ENCODE measurements at regions not wholly inside any gene's neighbourhood (a gene's known extent, or its start where the extent isn't known, plus 50 kb on each side); places are given as distances from the start of the nearest gene placed in this dataset.

GRCh38 chr1:83673312-83673711 is 325.6 kb downstream of the TTLL7 start:
- no peak for DNase-seq (ENCODE audit: low read depth)

- no peak for DNase-seq (ENCODE audit: low read depth)
These were observed 327.3 kb downstream of the TTLL7 start for GRCh38 chr1:83671586-83671985.

- DNase-seq (ENCODE audit: low read depth): no peak
These were observed 327.9 kb downstream of the TTLL7 start for GRCh38 chr1:83670909-83671565.

- DNase-seq (ENCODE audit: low read depth): no peak
These were observed 357.0 kb downstream of the TTLL7 start for GRCh38 chr1:83641796-83642443.

- DNase-seq (ENCODE audit: low read depth): no peak
These were observed 357.7 kb downstream of the TTLL7 start for GRCh38 chr1:83641206-83641658.

- no peak for DNase-seq (ENCODE audit: low read depth)
These were observed 359.1 kb downstream of the TTLL7 start for GRCh38 chr1:83639785-83640184.

GRCh38 chr1:83637586-83637985 is 361.3 kb downstream of the TTLL7 start:
- no peak for DNase-seq (ENCODE audit: low read depth)

- DNase-seq (ENCODE audit: low read depth): no peak
These were observed 361.9 kb downstream of the TTLL7 start for GRCh38 chr1:83637009-83637408.

GRCh38 chr1:83632906-83633305 is 366.0 kb downstream of the TTLL7 start:
- no peak for DNase-seq (ENCODE audit: low read depth)

GRCh38 chr1:83631851-83632250 is 367.1 kb downstream of the TTLL7 start:
- DNase-seq (ENCODE audit: low read depth): no peak

GRCh38 chr1:83627045-83627444 is 371.9 kb downstream of the TTLL7 start:
- no peak for DNase-seq (ENCODE audit: low read depth)

- DNase-seq (ENCODE audit: low read depth): no peak
These were observed 372.3 kb downstream of the TTLL7 start for GRCh38 chr1:83626603-83627002.

GRCh38 chr1:83625646-83626045 is 373.3 kb downstream of the TTLL7 start:
- DNase-seq (ENCODE audit: low read depth): no peak

GRCh38 chr1:83620016-83620415 is 378.9 kb downstream of the TTLL7 start:
- no peak for DNase-seq (ENCODE audit: low read depth)

- no peak for DNase-seq (ENCODE audit: low read depth)
These were observed 379.6 kb downstream of the TTLL7 start for GRCh38 chr1:83619170-83619896.

GRCh38 chr1:83617883-83618282 is 381.0 kb downstream of the TTLL7 start:
- no peak for DNase-seq (ENCODE audit: low read depth)

GRCh38 chr1:83615370-83615769 is 383.6 kb downstream of the TTLL7 start:
- no peak for DNase-seq (ENCODE audit: low read depth)

- DNase-seq (ENCODE audit: low read depth): no peak
These were observed 392.4 kb downstream of the TTLL7 start for GRCh38 chr1:83606416-83606955.

- no peak for DNase-seq (ENCODE audit: low read depth)
These were observed 402.6 kb downstream of the TTLL7 start for GRCh38 chr1:83596331-83596730.

- no peak for DNase-seq (ENCODE audit: low read depth)
These were observed 405.9 kb downstream of the TTLL7 start for GRCh38 chr1:83593073-83593472.

- DNase-seq (ENCODE audit: low read depth): no peak
These were observed 410.8 kb downstream of the TTLL7 start for GRCh38 chr1:83588140-83588539.

GRCh38 chr1:83583351-83584014 is 415.4 kb downstream of the TTLL7 start:
- DNase-seq (ENCODE audit: low read depth): no peak
